ENCODE measurements at regions not wholly inside any gene's neighbourhood (a gene's known extent, or its start where the extent isn't known, plus 50 kb on each side); places are given as distances from the start of the nearest gene placed in this dataset.

DNA sequence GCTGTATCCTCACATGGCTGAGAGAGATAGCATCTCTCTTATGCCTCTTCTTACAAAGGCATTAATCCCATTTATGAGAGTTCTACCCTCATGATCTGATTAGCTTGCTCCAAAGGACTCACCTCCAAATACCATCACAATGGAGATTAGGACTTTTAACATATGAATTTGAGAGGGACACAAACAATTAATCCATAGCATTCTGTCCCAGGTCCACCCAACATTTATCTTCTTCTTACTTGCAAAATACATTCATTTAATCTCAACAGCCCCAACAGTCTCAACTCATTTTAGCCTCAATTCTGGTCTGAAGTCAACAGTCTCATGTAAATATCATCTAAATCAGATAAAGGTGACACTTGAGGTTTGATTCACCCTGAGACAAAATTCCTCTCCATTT lies 555.4 kb downstream of the RAB28 start:
- DNase-seq (no peak), ATAC-seq (no peak)
- H3K36me3 ChIP-seq, result no peaks in the 10 kb centered on the region
- H3K4me3 ChIP-seq, result no peak overlapping the region
- H3K27ac ChIP-seq, result no peak overlapping the region
- no peaks in the 10 kb centered on the region for H3K9me3 ChIP-seq
- TF ChIP-seq, protein P1, sequence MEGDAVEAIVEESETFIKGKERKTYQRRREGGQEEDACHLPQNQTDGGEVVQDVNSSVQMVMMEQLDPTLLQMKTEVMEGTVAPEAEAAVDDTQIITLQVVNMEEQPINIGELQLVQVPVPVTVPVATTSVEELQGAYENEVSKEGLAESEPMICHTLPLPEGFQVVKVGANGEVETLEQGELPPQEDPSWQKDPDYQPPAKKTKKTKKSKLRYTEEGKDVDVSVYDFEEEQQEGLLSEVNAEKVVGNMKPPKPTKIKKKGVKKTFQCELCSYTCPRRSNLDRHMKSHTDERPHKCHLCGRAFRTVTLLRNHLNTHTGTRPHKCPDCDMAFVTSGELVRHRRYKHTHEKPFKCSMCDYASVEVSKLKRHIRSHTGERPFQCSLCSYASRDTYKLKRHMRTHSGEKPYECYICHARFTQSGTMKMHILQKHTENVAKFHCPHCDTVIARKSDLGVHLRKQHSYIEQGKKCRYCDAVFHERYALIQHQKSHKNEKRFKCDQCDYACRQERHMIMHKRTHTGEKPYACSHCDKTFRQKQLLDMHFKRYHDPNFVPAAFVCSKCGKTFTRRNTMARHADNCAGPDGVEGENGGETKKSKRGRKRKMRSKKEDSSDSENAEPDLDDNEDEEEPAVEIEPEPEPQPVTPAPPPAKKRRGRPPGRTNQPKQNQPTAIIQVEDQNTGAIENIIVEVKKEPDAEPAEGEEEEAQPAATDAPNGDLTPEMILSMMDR (IDR thresholded peaks at IDR 0.05), result no peak
- intact Hi-C loops (cut with DNase I), result no loop called here
- H3K27me3 ChIP-seq (ENCODE audit: low read depth), result no peaks in the 10 kb centered on the region
- no peaks in the 10 kb centered on the region for H3K4me1 ChIP-seq

DNA sequence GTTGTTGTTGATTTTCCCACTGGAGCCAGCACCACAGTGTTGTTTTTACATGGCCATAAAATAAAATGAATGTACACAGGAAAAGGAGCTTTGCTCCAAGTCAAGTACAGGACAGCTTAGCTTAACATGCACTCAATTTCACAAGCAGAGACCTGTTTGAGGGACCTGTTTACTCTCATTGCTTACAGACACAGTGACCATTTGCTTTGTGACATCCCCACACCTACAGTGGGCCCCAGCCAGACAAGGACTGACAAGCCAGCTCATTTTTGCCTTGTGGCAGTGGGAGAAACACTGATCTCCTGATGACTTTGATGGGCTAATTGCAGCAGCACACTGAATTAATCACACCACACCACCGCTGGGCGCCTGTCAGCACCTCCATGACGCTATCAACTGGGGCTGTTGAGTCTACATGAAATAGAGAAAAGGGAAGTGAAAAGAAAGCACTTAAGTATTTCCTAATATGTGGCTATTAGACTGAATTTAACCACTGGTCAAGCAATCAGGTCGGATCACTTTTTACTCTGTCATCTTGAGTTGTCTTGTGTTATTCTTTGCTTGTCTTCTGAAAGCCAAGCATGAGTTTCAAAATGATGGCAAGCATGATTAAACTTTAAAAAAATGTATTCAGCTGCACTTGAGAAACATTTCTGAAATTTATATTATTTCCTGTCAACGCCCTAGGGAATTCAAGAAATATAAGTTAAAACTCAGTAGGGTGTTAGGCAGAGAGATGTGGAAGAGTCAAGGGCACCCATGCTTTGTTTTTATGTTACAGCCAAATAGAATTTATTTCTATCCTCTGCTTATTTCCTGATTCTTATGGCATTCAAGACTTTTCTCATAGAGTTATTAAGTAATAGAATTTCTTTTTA lies 557.7 kb downstream of the RAB28 start:
- DNase-seq, result no peak
- intact Hi-C loops (cut with DNase I), result no loop called here
- no peak overlapping the region for H3K27ac ChIP-seq
- H3K9me3 ChIP-seq, result no peaks in the 10 kb centered on the region
- ATAC-seq, result no peak
- no peaks in the 10 kb centered on the region for H3K27me3 ChIP-seq (ENCODE audit: low read depth)
- H3K36me3 ChIP-seq, result no peaks in the 10 kb centered on the region
- no peaks in the 10 kb centered on the region for H3K4me1 ChIP-seq
- no peak overlapping the region for H3K4me3 ChIP-seq
- TF ChIP-seq, protein P1 (IDR thresholded peaks at IDR 0.05), result no peak

DNA sequence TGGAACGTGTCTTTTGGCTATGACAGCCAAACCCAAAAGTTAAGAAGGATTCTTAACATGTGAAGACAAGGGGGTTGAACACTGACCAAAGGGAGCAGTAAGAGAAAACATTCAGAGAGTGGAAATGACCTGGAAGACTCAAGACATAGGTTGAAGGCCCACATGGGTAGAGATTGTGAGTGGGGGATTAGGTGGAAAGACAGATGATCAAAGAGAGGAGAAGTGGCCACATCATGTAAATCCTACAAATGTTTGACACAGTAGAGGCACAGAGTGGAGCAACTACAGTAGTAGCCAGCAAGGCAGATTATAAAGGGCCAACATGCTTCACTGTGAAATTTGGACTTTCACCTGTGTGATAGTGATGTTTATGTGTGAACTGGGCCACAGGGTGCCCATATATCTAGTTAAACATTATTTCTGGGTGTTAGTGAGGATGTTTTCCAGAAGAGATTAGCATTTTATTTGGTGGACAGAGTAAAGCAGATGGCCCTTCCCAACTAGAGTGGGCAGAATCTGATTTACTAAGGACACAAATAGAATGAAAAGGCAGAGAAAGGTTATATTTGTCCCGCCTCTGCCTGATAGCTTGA lies 559.3 kb downstream of the RAB28 start:
- Histone ChIP-seq H3K36me3 (no peaks in the 10 kb centered on the region), H3K9me3 (no peaks in the 10 kb centered on the region), H3K4me1 (no peaks in the 10 kb centered on the region), H3K27ac (no peak overlapping the region), H3K27me3 (ENCODE audit: low read depth) (no peaks in the 10 kb centered on the region), H3K4me3 (no peak overlapping the region)
- TF ChIP-seq, protein P1 (IDR thresholded peaks at IDR 0.05), result no peak
- intact Hi-C loops (cut with DNase I), result no loop called here
- ATAC-seq, result no peak
- DNase-seq, result no peak

DNA sequence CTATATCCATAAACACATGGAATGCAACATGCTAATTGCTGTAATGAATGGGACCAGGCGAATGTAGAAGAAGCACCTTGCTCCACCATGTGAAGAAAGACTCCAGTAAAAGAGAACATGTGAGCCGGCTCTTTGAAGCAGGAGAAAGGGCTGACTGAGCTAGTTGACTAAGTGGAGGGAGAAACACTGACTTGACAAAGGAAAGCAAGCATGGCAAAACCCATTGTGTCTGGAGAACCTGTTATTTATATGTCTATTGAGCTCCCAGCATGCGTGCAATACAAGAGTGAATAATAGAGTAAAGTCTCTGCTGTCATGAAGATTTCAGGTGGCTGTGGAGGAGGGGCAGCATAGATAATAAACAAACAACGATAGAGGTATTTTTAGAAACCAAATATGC lies 559.9 kb downstream of the RAB28 start:
- Histone ChIP-seq H3K4me1 (no peaks in the 10 kb centered on the region), H3K27ac (no peak overlapping the region), H3K36me3 (no peaks in the 10 kb centered on the region), H3K4me3 (no peak overlapping the region), H3K27me3 (ENCODE audit: low read depth) (no peaks in the 10 kb centered on the region), H3K9me3 (no peaks in the 10 kb centered on the region)
- TF ChIP-seq, protein P1 (IDR thresholded peaks at IDR 0.05), result no peak
- no peak for ATAC-seq
- DNase-seq, result no peak
- intact Hi-C loops (cut with DNase I), result no loop called here

DNA sequence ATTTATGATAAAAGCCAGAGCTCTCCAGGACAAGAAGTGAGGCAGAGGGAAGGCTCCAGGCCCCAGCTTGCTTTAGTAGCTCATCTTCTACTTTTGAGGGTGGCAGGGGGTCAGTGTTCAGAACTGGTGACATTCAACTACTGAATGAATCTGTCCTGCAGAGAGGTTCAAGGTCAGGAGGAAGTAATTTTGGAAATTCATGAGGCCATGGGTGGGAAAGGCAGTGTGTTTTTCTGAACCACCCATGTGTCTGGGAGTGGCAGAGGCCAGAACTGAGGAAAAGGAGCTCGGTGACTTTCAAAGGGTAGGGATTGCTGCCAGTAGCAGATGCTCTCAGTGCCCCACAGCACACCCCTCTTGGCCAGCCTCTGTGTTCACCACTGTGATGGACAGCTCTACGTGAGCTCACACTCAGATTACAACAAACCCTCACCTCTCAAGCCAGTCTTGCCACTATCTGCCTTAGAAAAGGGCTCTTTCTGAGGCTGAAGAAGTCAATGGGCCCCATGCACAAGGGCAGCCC lies 571.2 kb downstream of the RAB28 start:
- ATAC-seq, result no peak
- Histone ChIP-seq H3K9me3 (peaks cover 7% of the 10 kb centered on the region), H3K4me1 (no peaks in the 10 kb centered on the region), H3K27me3 (ENCODE audit: low read depth) (no peaks in the 10 kb centered on the region), H3K36me3 (no peaks in the 10 kb centered on the region), H3K4me3 (no peak overlapping the region), H3K27ac (no peak overlapping the region)
- TF ChIP-seq, protein P1 (IDR thresholded peaks at IDR 0.05), result no peak
- no peak for DNase-seq
- intact Hi-C loops (cut with DNase I), result no loop called here

Data from lower lobe of right lung (tissue), 2 donors.